OCI-M2 (cell line): ENCODE measurements at regions not wholly inside any gene's neighbourhood (a gene's known extent, or its start where the extent isn't known, plus 50 kb on each side); places are given as distances from the start of the nearest gene placed in this dataset.

Source experiments
- DNase-seq: peaks from one replicate; lab custom pipeline; 2025; ENCODE audit not compliant: unreplicated experiment; lab: John Stamatoyannopoulos, UW

GRCh38 chr2:181146171-181146570 is 165.8 kb downstream of the UBE2E3 start:
- DNase-seq = no peak

DNA sequence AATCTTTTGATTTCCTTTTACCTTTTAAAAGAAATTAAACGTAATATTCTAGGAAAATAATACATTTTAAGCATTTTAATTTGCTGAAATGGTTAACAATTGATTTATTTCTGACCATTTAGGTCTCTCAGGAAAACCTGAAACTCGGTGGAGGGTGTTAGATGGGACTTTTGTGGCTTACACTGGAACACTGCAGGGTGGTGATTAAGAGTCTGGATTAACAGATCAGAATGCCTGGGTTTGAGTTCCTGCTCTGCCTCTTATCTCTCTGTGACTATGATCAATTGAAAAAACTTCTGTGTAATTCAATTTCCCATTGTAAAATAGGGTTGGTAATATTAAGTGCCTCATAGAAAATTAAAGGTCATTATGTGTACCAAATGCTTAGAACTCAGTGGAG is 168.7 kb downstream of the UBE2E3 start:
- no peak for DNase-seq

DNA sequence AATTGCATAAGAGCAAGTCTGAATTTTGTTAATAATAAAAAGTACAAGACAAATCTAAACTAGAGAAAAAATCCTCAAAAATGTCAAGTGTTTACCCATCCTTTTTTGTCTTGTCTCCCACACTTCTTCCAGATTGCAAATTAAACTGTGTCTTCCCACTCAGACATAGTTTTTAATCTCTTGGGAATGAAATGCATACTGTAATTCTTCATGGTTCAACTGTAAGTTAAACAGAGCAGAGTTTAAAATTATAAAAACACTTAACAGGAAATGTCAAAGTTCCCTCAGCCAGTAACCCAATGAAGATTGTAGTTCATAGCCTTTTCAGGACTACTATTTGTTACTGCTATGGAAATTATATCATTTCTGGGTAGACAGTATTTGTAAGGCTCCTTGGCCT is 171.8 kb downstream of the UBE2E3 start:
- no peak for DNase-seq

GRCh38 chr2:181152701-181153100 is 172.3 kb downstream of the UBE2E3 start:
- DNase-seq = no peak

DNA sequence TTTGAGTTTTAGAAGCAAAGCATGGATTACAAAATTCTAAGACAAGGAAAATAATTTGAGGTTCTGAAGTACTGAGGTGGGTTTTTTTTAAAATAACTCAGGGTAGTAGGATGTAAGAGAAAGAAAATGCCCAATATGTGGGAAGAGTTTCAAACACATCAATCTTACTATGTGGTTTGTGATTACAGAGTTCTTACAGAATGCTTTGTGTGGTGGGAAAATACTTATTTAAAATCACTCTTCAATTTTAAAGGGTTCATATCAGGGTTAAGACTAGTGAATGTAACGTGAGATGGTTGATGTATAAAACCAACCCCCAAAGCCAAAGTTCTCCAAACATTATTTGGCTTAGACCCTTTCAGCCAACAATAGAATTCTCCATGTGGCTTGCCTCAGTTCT is 173.5 kb downstream of the UBE2E3 start:
- no peak for DNase-seq

DNA sequence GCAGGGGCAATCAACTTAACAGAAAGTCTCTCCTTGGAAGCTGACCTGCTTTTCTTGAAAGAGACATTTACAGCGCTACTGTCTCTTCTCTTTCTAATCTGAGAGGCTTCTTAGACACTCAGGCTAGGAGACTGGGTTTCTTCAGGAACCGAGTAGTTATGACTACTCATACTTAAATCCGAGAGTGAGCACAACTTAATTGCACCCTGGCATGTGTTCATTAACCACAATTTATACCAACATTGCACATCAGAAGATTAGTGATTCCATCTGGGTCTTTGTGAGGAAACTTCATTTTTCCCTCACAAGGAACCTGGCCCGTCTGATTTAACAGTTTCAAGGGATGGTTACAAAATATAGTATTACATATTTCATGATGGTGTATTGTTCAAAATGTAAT is 176.9 kb downstream of the UBE2E3 start:
- no peak for DNase-seq

GRCh38 chr2:181158427-181158826 is 178.0 kb downstream of the UBE2E3 start:
- DNase-seq = no peak

DNA sequence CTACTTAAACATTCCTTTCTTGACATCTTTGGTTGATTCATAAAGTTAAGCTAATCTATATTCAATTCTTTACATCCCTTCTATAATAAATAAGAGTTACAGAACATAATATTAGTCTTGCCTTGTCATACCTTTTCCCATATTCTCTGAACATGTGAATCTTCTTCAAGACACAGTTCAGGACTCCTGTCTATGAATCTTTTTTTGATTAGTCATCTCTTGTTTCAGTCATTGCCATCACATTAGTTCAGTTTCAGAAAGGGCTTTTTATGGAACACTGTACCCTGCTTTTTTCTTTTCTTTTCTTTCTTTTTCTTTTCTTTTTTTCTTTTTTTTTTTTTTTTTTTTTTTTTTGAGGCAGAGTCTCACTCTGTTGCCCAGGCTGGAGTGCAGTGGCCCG is 181.2 kb downstream of the UBE2E3 start:
- no peak for DNase-seq

DNA sequence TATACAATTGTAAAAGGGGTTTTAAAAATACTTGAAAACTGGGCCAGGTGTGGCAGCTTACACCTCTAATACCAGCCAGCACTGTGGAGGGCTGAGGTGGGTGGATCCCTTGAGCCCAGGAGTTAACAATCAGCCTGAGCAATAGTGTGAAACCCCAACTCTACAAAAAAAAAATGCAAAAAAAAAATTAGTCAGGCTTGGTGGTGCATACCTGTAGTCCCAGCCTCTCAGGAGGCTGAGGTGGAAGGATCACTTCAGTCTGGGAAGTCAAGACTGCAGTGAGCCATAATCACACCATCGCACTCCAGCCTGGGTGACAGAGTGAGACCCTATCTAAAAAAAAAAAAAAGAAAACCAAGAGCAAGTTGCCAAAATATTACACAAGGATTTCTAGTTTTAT is 182.7 kb downstream of the UBE2E3 start:
- DNase-seq = no peak

- no peak for DNase-seq
These were observed 183.3 kb downstream of the UBE2E3 start for GRCh38 chr2:181163691-181164090.

DNA sequence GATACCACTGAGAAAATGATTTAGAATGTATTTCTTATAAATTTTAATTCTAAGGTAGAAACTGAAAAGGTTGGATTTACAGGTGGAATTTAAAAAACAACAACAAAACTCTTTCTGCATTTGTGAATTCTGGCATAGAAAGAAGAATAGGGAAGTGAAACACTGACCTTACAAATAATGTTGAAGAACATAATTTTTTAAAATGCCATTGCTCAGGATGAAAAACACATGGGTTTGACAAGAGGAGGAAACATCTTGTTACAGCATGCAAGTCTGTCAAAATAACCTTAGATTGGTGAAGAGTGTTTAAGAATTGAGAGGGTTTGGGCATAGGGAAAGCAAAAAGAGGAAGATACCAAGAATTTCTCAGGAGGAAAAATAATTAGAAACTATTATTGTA is 184.3 kb downstream of the UBE2E3 start:
- DNase-seq = no peak

DNA sequence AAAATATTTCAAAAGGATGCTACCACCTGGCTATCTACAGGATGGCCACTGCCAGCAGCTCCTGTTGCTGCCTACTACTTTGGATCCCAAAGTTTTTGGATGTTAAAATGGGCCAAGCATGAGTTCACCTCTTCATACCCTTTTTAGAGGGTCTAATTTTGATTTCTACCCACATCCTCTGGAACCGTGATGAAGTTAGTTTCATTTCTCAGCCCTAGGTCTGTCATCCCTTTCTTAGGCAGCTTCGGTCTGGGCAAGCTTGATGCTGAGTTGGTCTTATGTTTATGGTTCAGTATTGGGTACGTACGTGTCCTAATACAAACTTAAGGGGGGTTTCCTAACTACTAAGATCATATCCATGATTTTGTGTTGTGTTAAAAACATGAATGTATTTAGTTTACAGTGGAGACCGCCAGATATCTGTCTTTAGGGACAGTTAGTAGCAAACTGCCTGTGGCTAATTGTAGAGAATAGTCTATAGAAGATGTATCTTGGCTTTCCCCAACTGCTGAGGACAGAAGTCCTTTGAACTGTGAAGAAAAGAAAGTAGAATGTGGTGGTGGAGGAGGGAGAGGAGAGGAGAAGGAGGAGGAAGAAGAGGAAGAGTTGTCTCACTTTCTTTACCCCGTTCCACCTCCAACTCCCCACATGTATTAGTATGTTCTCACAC is 184.9 kb downstream of the UBE2E3 start:
- DNase-seq = no peak

GRCh38 chr2:181169503-181169902 is 189.1 kb downstream of the UBE2E3 start:
- no peak for DNase-seq

GRCh38 chr2:181170256-181170655 is 189.9 kb downstream of the UBE2E3 start:
- no peak for DNase-seq

DNA sequence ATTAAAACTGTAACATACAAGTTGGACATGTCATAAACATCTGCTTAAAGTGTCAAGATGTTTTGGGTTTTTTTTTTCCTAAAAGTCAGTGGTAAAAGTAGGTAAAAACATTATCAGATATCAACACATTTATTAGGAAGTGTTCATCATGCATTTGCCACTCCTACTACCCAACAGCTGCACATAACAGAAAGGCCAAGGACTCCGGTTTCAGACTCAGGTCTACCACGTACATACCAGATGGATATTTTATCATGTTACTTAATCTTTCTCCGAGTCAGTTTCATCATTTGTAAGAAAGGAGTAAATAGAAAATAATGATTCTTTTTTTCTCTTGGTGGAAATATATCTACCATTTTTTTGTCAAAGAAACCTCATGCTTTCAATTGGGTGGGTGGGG is 192.3 kb downstream of the UBE2E3 start:
- no peak for DNase-seq

DNA sequence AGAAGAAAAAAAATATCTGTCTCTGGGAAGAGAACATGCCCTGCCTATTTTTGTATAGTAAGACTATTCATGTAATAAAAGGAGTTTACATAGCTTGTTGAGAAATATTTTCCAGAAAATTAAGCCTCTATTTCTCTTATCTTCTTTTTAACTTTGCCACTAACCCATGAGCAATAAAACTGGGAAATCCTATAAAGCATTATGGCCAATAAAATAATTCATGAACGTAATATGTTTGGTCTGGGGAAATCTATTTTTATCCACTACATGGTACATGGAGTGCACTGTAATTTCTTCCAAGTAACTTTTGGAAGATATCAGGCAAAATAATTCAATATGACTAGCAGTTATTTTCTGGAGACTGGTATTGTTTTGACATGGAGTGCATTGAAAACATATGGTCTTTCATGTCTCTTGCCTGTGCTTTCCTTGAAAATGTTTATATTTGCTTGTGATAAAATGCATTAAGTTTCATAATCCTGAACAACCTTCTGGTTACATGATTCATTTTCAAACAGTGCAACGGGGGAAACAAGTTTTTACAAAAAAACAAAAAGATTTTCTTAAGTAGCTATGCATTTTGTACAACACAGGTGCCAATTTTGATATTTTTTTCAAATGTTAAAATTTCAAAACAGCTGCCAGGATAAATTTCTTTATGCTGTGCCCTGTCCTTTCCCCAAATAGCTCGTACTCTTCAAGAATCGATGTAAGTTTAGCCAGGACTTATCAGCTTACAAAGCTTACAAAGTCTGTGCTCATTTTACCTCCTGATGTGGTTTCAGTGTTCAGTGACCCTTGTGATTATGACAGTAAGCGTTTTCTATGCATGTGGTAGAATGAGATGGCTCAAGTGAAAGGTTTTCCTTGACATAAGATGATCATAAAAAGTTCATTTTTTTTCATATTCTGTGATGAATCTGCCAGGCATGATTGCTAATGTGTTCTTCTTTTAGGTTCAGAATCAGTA is 194.5 kb downstream of the UBE2E3 start:
- no peak for DNase-seq

- no peak for DNase-seq
These were observed 196.1 kb downstream of the UBE2E3 start for GRCh38 chr2:181176540-181176939.

GRCh38 chr2:181177376-181177775 is 197.0 kb downstream of the UBE2E3 start:
- no peak for DNase-seq

- no peak for DNase-seq
These were observed 197.7 kb downstream of the UBE2E3 start for GRCh38 chr2:181178130-181178529.

- DNase-seq = no peak
These were observed 198.5 kb downstream of the UBE2E3 start for GRCh38 chr2:181178823-181179412.

- DNase-seq = no peak
These were observed 203.6 kb downstream of the UBE2E3 start for GRCh38 chr2:181183878-181184542.
